HepG2 (cell line): ENCODE measurements at regions not wholly inside any gene's neighbourhood (a gene's known extent, or its start where the extent isn't known, plus 50 kb on each side); places are given as distances from the start of the nearest gene placed in this dataset.
"Not testable (repeated sequence)": the region's sequence is repeated elsewhere in the genome, so short reads cannot be mapped to it uniquely, and the experiment has no call there.

Source experiments
- NFKB2 ChIP-seq: sonication (generic); formaldehyde crosslinking; IDR thresholded peaks from 2 replicates; pipeline ENCODE4 v1.4.0; 2020; ENCODE audit warnings: missing genetic modification reagents, borderline replicate concordance
- YY1 ChIP-seq: IDR thresholded peaks from 2 replicates; pipeline ENCODE4 v1.6.1; 2011; ENCODE audit warnings: low read length, low read depth, moderate library complexity, mild to moderate bottlenecking; ENCODE audit not compliant: insufficient read depth, insufficient replicate concordance
- ZNF747 ChIP-seq: sonication (generic); formaldehyde crosslinking; IDR thresholded peaks from 2 replicates; pipeline ENCODE4 v1.8.1; 2023; ENCODE audit warnings: missing genetic modification reagents, mild to moderate bottlenecking, borderline replicate concordance

GRCh38 chr2:15824467-15824866 is 115.9 kb upstream of the MYCN start:
- not testable (repeated sequence) for TF ChIP-seq ZNF747; YY1; NFKB2 (CRISPR knock-in tag)
